CD8-positive, alpha-beta memory T cell (primary cell): ENCODE measurements at regions not wholly inside any gene's neighbourhood (a gene's known extent, or its start where the extent isn't known, plus 50 kb on each side); places are given as distances from the start of the nearest gene placed in this dataset.

Experiments used
- CTCF ChIA-PET: fragments of 350-600 bp; sonication (Branson Sonifier 250); formaldehyde crosslinking; loops from one replicate; lab custom pipeline; 2021; ENCODE audit warnings: antibody characterized with exemption; lab: Charles Lee
- POLR2A ChIA-PET: fragments of 350-600 bp; sonication (Branson Sonifier 250); formaldehyde crosslinking; loops from one replicate; lab custom pipeline; 2021; ENCODE audit warnings: antibody characterized with exemption; lab: Charles Lee
- DNase-seq, 5 donors: peaks; one replicate each; pipeline versions ENCODE4 v3.0.0 to v3.0.0-alpha.2; 2020 to 2022; ENCODE audit warnings: mixed read lengths in 1 of 5
- H3K27ac ChIP-seq: one replicate; pipeline ENCODE4 v1.7.0; 2013; ENCODE audit warnings: low read depth, mild to moderate bottlenecking, low read length, moderate library complexity
- H3K27me3 ChIP-seq: 2 replicates; pipeline ENCODE4 v1.7.0; 2013; ENCODE audit warnings: low read length, mild to moderate bottlenecking; ENCODE audit not compliant: insufficient read depth, poor library complexity, severe bottlenecking
- H3K36me3 ChIP-seq: 2 replicates; pipeline ENCODE4 v1.7.0; 2013; ENCODE audit warnings: mild to moderate bottlenecking, low read length, moderate library complexity; ENCODE audit not compliant: insufficient read depth
- H3K4me1 ChIP-seq: 2 replicates; pipeline ENCODE4 v1.7.0; 2013; ENCODE audit warnings: mild to moderate bottlenecking, low read length, moderate library complexity; ENCODE audit not compliant: insufficient read depth
- H3K4me3 ChIP-seq: 2 replicates; pipeline ENCODE4 v1.7.0; 2013; ENCODE audit warnings: mild to moderate bottlenecking, low read length
- H3K9me3 ChIP-seq: 2 replicates; pipeline ENCODE4 v1.7.0; 2013; ENCODE audit warnings: mild to moderate bottlenecking, low read length
- H3K27ac Mint-ChIP-seq, 8 donors: one replicate each; pipeline ENCODE4 v1.8.0; 2020 to 2021; ENCODE audit warnings: mixed read lengths in 8 of 8, mild to moderate bottlenecking in 6 of 8, inconsistent platforms in 3 of 8, moderate library complexity in 3 of 8
- H3K27me3 Mint-ChIP-seq, 2 donors: one replicate each; pipeline ENCODE4 v1.8.0; 2020 to 2021; ENCODE audit warnings: mixed read lengths in 2 of 2, mild to moderate bottlenecking in 1 of 2, moderate library complexity in 1 of 2
- H3K36me3 Mint-ChIP-seq, 3 donors: one replicate each; pipeline ENCODE4 v1.8.0; 2020 to 2021; ENCODE audit warnings: mixed read lengths in 3 of 3, inconsistent platforms in 1 of 3, mild to moderate bottlenecking in 1 of 3
- H3K4me1 Mint-ChIP-seq, 3 donors: one replicate each; pipeline ENCODE4 v1.8.0; 2020 to 2021; ENCODE audit warnings: mixed read lengths in 3 of 3, inconsistent platforms in 1 of 3, mild to moderate bottlenecking in 1 of 3
- H3K4me3 Mint-ChIP-seq, 7 donors: one replicate each; pipeline ENCODE4 v1.8.0; 2020 to 2021; ENCODE audit warnings: mixed read lengths in 7 of 7, mild to moderate bottlenecking in 6 of 7, moderate library complexity in 4 of 7, inconsistent platforms in 2 of 7
- H3K9me3 Mint-ChIP-seq, 5 donors: one replicate each; pipeline ENCODE4 v1.8.0; 2020 to 2022; ENCODE audit warnings: mixed read lengths in 5 of 5, mild to moderate bottlenecking in 3 of 5, moderate library complexity in 2 of 5, inconsistent platforms in 1 of 5

DNA sequence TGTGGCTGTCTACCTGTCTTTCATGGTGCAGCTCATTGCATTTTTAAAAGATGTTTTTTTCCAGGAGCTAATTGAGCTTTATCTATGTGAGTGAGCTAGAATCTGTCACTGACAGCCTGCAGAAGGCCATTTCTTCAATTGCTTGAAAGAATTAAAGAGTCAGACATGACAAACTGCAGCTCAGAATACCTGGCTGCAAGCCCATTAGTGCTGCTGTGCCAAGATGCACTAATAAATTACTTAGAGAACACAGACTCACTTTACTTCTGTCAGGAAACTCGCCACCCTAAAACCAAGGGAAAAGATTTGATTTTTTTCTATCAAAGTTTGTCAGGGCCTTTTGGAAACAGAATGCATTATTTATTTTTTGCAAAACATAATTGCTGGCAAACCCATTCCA is 368.3 kb downstream of the CAAP1 start:
- Histone ChIP-seq H3K36me3 (no peaks in the 10 kb centered on the region), H3K9me3 (no peaks in the 10 kb centered on the region), H3K27me3 (no peaks in the 10 kb centered on the region), H3K4me1 (no peaks in the 10 kb centered on the region), H3K27ac (no peak overlapping the region), H3K4me3 (no peak overlapping the region)
- H3K27me3 Mint-ChIP-seq, result no peaks in the 10 kb centered on the region
- ChIA-PET POLR2A (no interaction called here), CTCF (no interaction called here)
- no peak for DNase-seq
- peaks cover 0 to 9% (median 5%) of the 10 kb centered on the region in 5 donors for H3K9me3 Mint-ChIP-seq
- H3K4me3 Mint-ChIP-seq, result no peak overlapping the region
- H3K4me1 Mint-ChIP-seq, result no peaks in the 10 kb centered on the region
- H3K36me3 Mint-ChIP-seq, result peaks cover 0 to 1% (median 0%) of the 10 kb centered on the region in 3 donors
- no peak overlapping the region for H3K27ac Mint-ChIP-seq

DNA sequence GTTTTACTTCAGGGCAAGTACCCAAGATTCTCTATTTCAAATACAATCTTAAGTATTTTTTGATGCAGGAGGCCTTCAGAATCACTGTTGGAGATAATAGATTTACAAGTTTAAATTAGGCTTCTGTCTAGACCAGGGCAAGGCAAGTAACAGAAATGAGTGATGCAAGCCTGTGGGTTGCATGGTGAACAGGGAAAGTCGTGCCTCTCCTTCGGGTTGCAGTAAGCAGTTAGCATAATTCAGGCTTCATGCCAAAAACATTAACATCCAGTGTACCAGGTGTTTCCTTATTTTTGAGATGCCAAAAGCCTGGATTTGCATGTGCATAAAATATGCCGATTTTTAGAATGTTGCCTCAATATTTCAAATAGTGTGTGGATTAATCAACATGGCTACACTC is 369.0 kb downstream of the CAAP1 start:
- Mint-ChIP-seq H3K4me1 (no peaks in the 10 kb centered on the region), H3K27me3 (no peaks in the 10 kb centered on the region), H3K4me3 (no peak overlapping the region), H3K36me3 (peaks cover 0 to 1% (median 0%) of the 10 kb centered on the region in 3 donors), H3K9me3 (peaks cover 0 to 9% (median 5%) of the 10 kb centered on the region in 5 donors), H3K27ac (no peak overlapping the region)
- Histone ChIP-seq H3K9me3 (no peaks in the 10 kb centered on the region), H3K4me1 (no peaks in the 10 kb centered on the region), H3K4me3 (no peak overlapping the region), H3K27me3 (no peaks in the 10 kb centered on the region), H3K36me3 (no peaks in the 10 kb centered on the region), H3K27ac (no peak overlapping the region)
- ChIA-PET CTCF (no interaction called here), POLR2A (no interaction called here)
- no peak for DNase-seq

- H3K4me1 ChIP-seq, result no peaks in the 10 kb centered on the region
- ChIA-PET CTCF (no interaction called here), POLR2A (no interaction called here)
- H3K27ac ChIP-seq, result no peak overlapping the region
- H3K36me3 ChIP-seq, result no peaks in the 10 kb centered on the region
- peaks cover 0 to under 1% (median 0%) of the 10 kb centered on the region in 3 donors for H3K36me3 Mint-ChIP-seq
- no peak overlapping the region for H3K4me3 Mint-ChIP-seq
- H3K4me1 Mint-ChIP-seq, result no peaks in the 10 kb centered on the region
- no peak overlapping the region for H3K4me3 ChIP-seq
- DNase-seq, result no peak
- H3K9me3 Mint-ChIP-seq, result peaks cover 0 to 9% (median 2%) of the 10 kb centered on the region in 5 donors
- H3K27ac Mint-ChIP-seq, result no peak overlapping the region
- H3K27me3 Mint-ChIP-seq, result peaks cover 0 to 2% of the 10 kb centered on the region in 2 donors
- H3K9me3 ChIP-seq, result no peaks in the 10 kb centered on the region
- H3K27me3 ChIP-seq, result no peaks in the 10 kb centered on the region
These were observed 372.5 kb downstream of the CAAP1 start for GRCh38 chr9:26520141-26520540.

DNA sequence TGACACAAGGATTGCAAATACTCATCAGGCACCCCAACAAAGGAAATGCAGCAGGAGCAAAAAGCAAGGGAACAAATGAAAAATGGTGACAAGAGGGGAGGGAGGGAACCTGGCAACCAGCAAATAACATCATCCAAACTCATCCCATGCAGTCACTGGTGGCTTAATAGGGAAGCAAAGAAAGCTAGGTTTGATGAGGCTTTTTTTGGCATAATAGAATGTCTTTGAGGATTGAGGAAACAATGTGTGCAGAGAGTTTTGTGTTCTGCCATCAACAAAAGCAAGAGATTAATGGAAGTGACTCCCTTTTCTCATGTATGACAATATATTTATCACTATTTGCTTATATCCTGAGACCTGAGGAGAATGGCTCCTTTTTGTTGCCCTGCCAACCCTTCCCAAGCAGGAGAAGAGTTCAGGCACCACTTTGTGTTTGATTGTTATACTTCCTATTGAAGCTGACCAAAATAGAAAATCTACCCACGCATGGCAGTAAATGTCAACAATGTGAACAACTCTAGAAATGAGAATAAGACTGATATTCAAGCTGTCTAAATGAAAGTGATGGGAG is 375.7 kb downstream of the CAAP1 start:
- POLR2A ChIA-PET, result no interaction called here
- H3K4me3 Mint-ChIP-seq, result no peak overlapping the region

GRCh38 chr9:26513730-26514129 is 378.9 kb downstream of the CAAP1 start:
- no peak overlapping the region for H3K27ac Mint-ChIP-seq
- peaks cover 0 to 2% of the 10 kb centered on the region in 2 donors for H3K27me3 Mint-ChIP-seq
- no peak for DNase-seq
- H3K4me1 Mint-ChIP-seq, result no peaks in the 10 kb centered on the region
- CTCF ChIA-PET, result no interaction called here
- POLR2A ChIA-PET, result no interaction called here
- no peak overlapping the region for H3K4me3 Mint-ChIP-seq
- H3K36me3 ChIP-seq, result no peaks in the 10 kb centered on the region
- H3K27me3 ChIP-seq, result no peaks in the 10 kb centered on the region
- H3K27ac ChIP-seq, result no peak overlapping the region
- no peaks in the 10 kb centered on the region for H3K9me3 ChIP-seq
- no peaks in the 10 kb centered on the region for H3K36me3 Mint-ChIP-seq
- no peaks in the 10 kb centered on the region for H3K4me1 ChIP-seq
- H3K9me3 Mint-ChIP-seq, result peaks cover 0 to 6% (median 0%) of the 10 kb centered on the region in 5 donors
- no peak overlapping the region for H3K4me3 ChIP-seq

More for the DNA sequence above, 375.7 kb downstream of the CAAP1 start:
- Histone ChIP-seq H3K27me3 (no peaks in the 10 kb centered on the region), H3K4me1 (no peaks in the 10 kb centered on the region), H3K4me3 (no peak overlapping the region), H3K9me3 (no peaks in the 10 kb centered on the region), H3K36me3 (no peaks in the 10 kb centered on the region), H3K27ac (no peak overlapping the region)
- Mint-ChIP-seq H3K4me1 (no peaks in the 10 kb centered on the region), H3K36me3 (no peaks in the 10 kb centered on the region), H3K9me3 (peaks cover 0 to 2% (median 2%) of the 10 kb centered on the region in 5 donors), H3K27me3 (peaks cover 0 to 2% of the 10 kb centered on the region in 2 donors), H3K27ac (no peak overlapping the region)
- CTCF ChIA-PET, result no interaction called here
- no peak for DNase-seq

GRCh38 chr9:26510137-26510536 is 382.5 kb downstream of the CAAP1 start:
- no peak for DNase-seq
- Mint-ChIP-seq H3K27ac (no peak overlapping the region), H3K27me3 (no peaks in the 10 kb centered on the region), H3K9me3 (peaks cover 0 to 9% (median 8%) of the 10 kb centered on the region in 5 donors), H3K4me1 (no peaks in the 10 kb centered on the region), H3K4me3 (no peak overlapping the region), H3K36me3 (no peaks in the 10 kb centered on the region)
- no peak overlapping the region for H3K4me3 ChIP-seq
- ChIA-PET POLR2A (no interaction called here), CTCF (no interaction called here)
- H3K9me3 ChIP-seq, result no peaks in the 10 kb centered on the region
- H3K4me1 ChIP-seq, result no peaks in the 10 kb centered on the region
- H3K36me3 ChIP-seq, result no peaks in the 10 kb centered on the region
- H3K27me3 ChIP-seq, result no peaks in the 10 kb centered on the region
- H3K27ac ChIP-seq, result no peak overlapping the region

- DNase-seq, result no peak
- no peaks in the 10 kb centered on the region for H3K4me1 ChIP-seq
- H3K9me3 ChIP-seq, result no peaks in the 10 kb centered on the region
- H3K36me3 Mint-ChIP-seq, result no peaks in the 10 kb centered on the region
- H3K9me3 Mint-ChIP-seq, result peaks cover 0 to 9% (median 8%) of the 10 kb centered on the region in 5 donors
- H3K4me3 ChIP-seq, result no peak overlapping the region
- H3K27me3 ChIP-seq, result no peaks in the 10 kb centered on the region
- no peak overlapping the region for H3K27ac Mint-ChIP-seq
- no peak overlapping the region for H3K27ac ChIP-seq
- POLR2A ChIA-PET, result no interaction called here
- H3K4me1 Mint-ChIP-seq, result no peaks in the 10 kb centered on the region
- H3K4me3 Mint-ChIP-seq, result no peak overlapping the region
- H3K27me3 Mint-ChIP-seq, result no peaks in the 10 kb centered on the region
- CTCF ChIA-PET, result no interaction called here
- H3K36me3 ChIP-seq, result no peaks in the 10 kb centered on the region
These were observed 383.7 kb downstream of the CAAP1 start for GRCh38 chr9:26508897-26509296.

GRCh38 chr9:26504057-26504456 is 388.5 kb downstream of the CAAP1 start:
- ChIA-PET CTCF (no interaction called here), POLR2A (no interaction called here)
- Mint-ChIP-seq H3K36me3 (no peaks in the 10 kb centered on the region), H3K4me1 (no peaks in the 10 kb centered on the region), H3K27ac (no peak overlapping the region), H3K27me3 (no peaks in the 10 kb centered on the region), H3K9me3 (peaks cover 2 to 9% (median 4%) of the 10 kb centered on the region in 5 donors), H3K4me3 (no peak overlapping the region)
- H3K4me3 ChIP-seq, result no peak overlapping the region
- H3K9me3 ChIP-seq, result no peaks in the 10 kb centered on the region
- H3K27ac ChIP-seq, result no peak overlapping the region
- no peaks in the 10 kb centered on the region for H3K27me3 ChIP-seq
- DNase-seq, result no peak
- no peaks in the 10 kb centered on the region for H3K36me3 ChIP-seq
- H3K4me1 ChIP-seq, result no peaks in the 10 kb centered on the region
